Right atrium auricular region (tissue), 2 donors: ENCODE measurements at regions not wholly inside any gene's neighbourhood (a gene's known extent, or its start where the extent isn't known, plus 50 kb on each side); places are given as distances from the start of the nearest gene placed in this dataset.
"Not testable (repeated sequence)": the region's sequence is repeated elsewhere in the genome, so short reads cannot be mapped to it uniquely, and the experiment has no call there.

Experiments used
- DNase-seq: peaks from one replicate; pipeline ENCODE4 v3.0.0-alpha.2; 2019; ENCODE audit warnings: low spot score
- H3K27ac ChIP-seq, 2 donors: fragments of 200-600 bp; sonication (generic); 1 replicate in 1 of 2; 2 replicates in 1 of 2; pipeline ENCODE4 v1.5.1; 2016 to 2019
- H3K27me3 ChIP-seq, 2 donors: fragments of 200-600 bp; sonication (generic); one replicate each; pipeline versions ENCODE4 v1.5.1 to v1.6.0; 2017 to 2019
- H3K36me3 ChIP-seq: fragments of 200-600 bp; sonication (generic); one replicate; pipeline ENCODE4 v1.5.1; 2016
- H3K4me1 ChIP-seq, 2 donors: fragments of 200-600 bp; sonication (generic); one replicate each; pipeline versions ENCODE4 v1.5.1 to v1.6.0; 2017 to 2019
- H3K4me3 ChIP-seq, 2 donors: fragments of 200-600 bp; sonication (generic); 1 replicate in 1 of 2; 2 replicates in 1 of 2; pipeline ENCODE4 v1.5.1; 2017 to 2019; ENCODE audit warnings: mild to moderate bottlenecking in 1 of 2, moderate library complexity in 1 of 2
- H3K9me3 ChIP-seq, 2 donors: fragments of 200-600 bp; sonication (generic); one replicate each; pipeline ENCODE4 v1.5.1; 2019
- TF ChIP-seq, protein P1 (sequence below), 2 donors: fragments of 200-600 bp; sonication (generic); IDR thresholded peaks; one replicate each; pipeline ENCODE4 v1.5.1; 2019; ENCODE audit warnings: antibody characterized with exemption in 2 of 2

DNA sequence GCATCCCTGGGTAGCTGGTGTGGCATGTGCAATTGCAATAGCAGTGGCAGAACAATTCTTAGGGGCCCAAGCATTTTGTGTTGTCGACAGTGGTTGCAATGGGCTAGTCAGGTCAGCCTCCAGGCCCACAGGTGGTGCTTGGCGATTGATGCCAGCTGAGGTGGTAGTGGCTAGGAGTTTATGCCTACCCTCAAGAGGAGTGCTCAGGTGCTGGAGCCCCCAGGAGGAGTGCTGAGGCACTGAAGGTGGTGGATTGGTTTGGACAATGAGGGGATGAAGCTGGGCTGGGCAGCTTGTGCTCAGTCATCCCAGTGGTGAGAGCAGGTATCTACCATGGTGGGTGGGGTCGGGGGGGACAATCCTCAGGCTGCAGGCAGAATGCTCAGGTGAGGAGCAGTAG, 877.9 kb upstream of the TMEFF2 start:
- Histone ChIP-seq H3K27ac (no peak overlapping the region), H3K36me3 (no peaks in the 10 kb centered on the region), H3K9me3 (no peaks in the 10 kb centered on the region), H3K27me3 (no peaks in the 10 kb centered on the region), H3K4me1 (no peaks in the 10 kb centered on the region), H3K4me3 (no peak overlapping the region)
- TF ChIP-seq, protein P1, sequence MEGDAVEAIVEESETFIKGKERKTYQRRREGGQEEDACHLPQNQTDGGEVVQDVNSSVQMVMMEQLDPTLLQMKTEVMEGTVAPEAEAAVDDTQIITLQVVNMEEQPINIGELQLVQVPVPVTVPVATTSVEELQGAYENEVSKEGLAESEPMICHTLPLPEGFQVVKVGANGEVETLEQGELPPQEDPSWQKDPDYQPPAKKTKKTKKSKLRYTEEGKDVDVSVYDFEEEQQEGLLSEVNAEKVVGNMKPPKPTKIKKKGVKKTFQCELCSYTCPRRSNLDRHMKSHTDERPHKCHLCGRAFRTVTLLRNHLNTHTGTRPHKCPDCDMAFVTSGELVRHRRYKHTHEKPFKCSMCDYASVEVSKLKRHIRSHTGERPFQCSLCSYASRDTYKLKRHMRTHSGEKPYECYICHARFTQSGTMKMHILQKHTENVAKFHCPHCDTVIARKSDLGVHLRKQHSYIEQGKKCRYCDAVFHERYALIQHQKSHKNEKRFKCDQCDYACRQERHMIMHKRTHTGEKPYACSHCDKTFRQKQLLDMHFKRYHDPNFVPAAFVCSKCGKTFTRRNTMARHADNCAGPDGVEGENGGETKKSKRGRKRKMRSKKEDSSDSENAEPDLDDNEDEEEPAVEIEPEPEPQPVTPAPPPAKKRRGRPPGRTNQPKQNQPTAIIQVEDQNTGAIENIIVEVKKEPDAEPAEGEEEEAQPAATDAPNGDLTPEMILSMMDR (IDR thresholded peaks at IDR 0.05) = no peak
- no peak for DNase-seq

DNA sequence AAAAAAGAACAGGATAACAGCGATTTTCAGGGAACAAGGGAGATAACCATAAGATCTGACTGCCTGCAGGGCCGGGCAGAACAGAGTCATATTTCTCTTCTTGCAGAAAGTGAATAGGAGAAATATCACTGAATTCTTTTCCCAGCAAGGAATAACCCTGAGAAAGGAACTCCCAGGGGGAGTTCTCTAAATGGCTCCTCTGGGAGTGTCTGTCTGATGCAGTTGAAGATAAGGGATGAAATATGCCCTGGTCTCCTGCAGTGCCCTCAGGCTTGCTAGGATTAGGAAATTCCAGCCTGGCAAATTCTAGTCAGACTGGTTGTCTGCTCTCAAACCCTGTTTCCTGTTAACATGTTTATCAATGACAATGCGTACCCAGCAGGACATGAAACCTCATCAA, 830.8 kb upstream of the TMEFF2 start:
- not testable (repeated sequence) for H3K36me3 ChIP-seq, H3K27ac ChIP-seq, DNase-seq, H3K4me3 ChIP-seq, H3K4me1 ChIP-seq, H3K9me3 ChIP-seq, H3K27me3 ChIP-seq

DNA sequence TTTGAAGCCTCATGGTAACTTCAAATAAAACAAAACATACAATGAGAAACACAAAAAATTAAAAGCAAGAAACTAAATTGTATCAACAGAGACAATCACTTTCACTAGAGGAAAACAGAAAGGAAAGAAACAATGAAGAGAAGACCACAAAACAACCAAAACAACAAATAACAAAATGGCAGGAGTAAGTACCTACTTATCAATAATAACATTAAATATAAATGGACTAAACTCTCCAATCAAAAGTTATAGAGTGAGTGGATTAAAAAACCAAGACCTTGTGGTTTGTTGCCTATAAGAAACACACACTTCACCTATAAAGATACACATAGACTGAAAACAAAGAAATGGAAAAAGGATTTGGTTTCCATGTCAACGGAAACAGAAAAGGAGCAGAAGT, 830.1 kb upstream of the TMEFF2 start:
- Histone ChIP-seq H3K4me1 (no peaks in the 10 kb centered on the region), H3K27me3 (no peaks in the 10 kb centered on the region), H3K4me3 (no peak overlapping the region), H3K36me3 (no peaks in the 10 kb centered on the region), H3K27ac (no peak overlapping the region), H3K9me3 (no peaks in the 10 kb centered on the region)
- DNase-seq = no peak
- TF ChIP-seq, protein P1 (IDR thresholded peaks at IDR 0.05) = no peak

DNA sequence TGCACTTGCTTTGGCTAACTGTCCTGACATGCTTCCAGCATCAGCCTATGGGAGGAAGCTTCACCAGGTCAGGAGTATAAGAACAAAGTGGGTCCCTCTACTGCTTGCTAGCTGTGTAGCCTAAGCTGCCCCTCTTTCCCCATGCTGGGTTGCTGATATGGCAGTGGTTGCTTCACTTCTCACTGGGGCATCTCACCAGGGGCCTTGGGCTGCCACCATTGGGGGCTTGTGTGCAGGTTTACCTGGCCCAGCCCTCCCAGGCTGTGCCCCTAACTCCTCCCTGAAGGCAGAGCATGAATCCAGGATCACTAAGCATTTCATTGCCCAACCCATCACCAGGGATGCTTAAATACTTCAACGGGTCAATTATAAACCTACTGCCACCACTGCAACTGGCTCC, 817.1 kb upstream of the TMEFF2 start:
- H3K4me3 ChIP-seq = no peak overlapping the region
- no peak for DNase-seq
- no peaks in the 10 kb centered on the region for H3K9me3 ChIP-seq
- H3K36me3 ChIP-seq = no peaks in the 10 kb centered on the region
- no peaks in the 10 kb centered on the region for H3K4me1 ChIP-seq
- TF ChIP-seq, protein P1 (IDR thresholded peaks at IDR 0.05) = no peak
- no peak overlapping the region for H3K27ac ChIP-seq
- no peaks in the 10 kb centered on the region for H3K27me3 ChIP-seq

DNA sequence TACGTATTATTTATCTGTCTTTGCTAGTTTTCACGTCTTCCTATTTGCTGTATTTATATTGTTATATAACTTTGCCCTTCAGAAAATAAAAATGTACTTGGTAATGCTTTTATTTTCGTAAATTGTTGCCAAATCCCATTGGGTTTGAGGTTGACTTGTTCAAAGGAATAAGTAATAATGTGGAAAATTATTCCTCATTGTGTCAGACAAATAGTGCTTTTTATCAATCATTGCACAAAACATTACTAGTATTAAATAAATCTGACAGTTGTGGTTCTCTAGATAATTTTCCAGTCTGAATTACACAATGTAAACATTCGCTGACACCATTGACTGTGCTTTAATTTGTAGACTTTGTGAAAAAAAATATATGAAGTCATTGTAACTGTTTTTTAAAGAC, 798.3 kb upstream of the TMEFF2 start:
- Histone ChIP-seq H3K27ac (no peak overlapping the region), H3K4me1 (no peaks in the 10 kb centered on the region), H3K9me3 (peaks cover 0 to 10% of the 10 kb centered on the region in 2 donors), H3K36me3 (no peaks in the 10 kb centered on the region), H3K27me3 (no peaks in the 10 kb centered on the region), H3K4me3 (no peak overlapping the region)
- TF ChIP-seq, protein P1 (IDR thresholded peaks at IDR 0.05) = no peak
- no peak for DNase-seq

DNA sequence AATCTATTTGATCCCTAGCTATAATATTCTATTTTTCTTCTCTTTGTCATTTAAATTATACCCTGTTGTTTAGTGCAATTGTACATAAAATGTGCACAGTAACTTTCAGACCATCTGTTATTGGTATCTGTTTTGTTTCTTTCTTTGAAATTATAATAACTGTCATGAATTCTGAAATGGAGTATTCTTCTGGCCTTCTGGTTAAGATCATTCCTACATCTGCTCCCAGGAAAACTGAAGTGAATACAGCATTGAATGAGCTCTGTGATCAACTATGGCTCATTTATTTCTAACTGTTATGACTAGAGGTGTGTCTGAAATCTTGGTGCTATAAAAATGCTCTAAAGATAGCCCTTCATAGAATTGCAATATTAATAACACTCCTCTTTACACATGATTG, 788.4 kb upstream of the TMEFF2 start:
- Histone ChIP-seq H3K4me3 (no peak overlapping the region), H3K27me3 (no peaks in the 10 kb centered on the region), H3K36me3 (no peaks in the 10 kb centered on the region), H3K4me1 (no peaks in the 10 kb centered on the region), H3K27ac (no peak overlapping the region), H3K9me3 (peaks cover 0 to 3% of the 10 kb centered on the region in 2 donors)
- TF ChIP-seq, protein P1 (IDR thresholded peaks at IDR 0.05) = no peak
- no peak for DNase-seq
